ENCODE measurements at regions not wholly inside any gene's neighbourhood (a gene's known extent, or its start where the extent isn't known, plus 50 kb on each side); places are given as distances from the start of the nearest gene placed in this dataset.

GRCh38 chr1:114295321-114295720 lies 141.7 kb upstream of the SYT6 start:
- TF ChIP-seq CTCF (optimal IDR thresholded peaks at IDR 0.05 in 1 of 3, IDR thresholded peaks at IDR 0.05 in 1 of 3, conservative IDR thresholded peaks at IDR 0.05 in 1 of 3; ENCODE audit: extremely low read depth in 1 of 3, insufficient read depth in 2 of 3, low read length in 3 of 3), result no peak
- TF ChIP-seq EZH2 (IDR thresholded peaks at IDR 0.05; ENCODE audit: low read length), result no peak

Data from keratinocyte (primary cell).